SK-N-SH treated with all-trans-retinoic acid at 6 μM for 48 hours (cell line): ENCODE measurements at regions not wholly inside any gene's neighbourhood (a gene's known extent, or its start where the extent isn't known, plus 50 kb on each side); places are given as distances from the start of the nearest gene placed in this dataset.

Source experiments
- ATAC-seq: fragments of 200-7000 bp; cut with Tn5 transposase; 3 replicates; pipeline ENCODE4 v1.9.1; 2020; ENCODE audit warnings: mild to moderate bottlenecking, moderate library complexity
- ARNTL ChIP-seq: fragments of 450-650 bp; formaldehyde crosslinking; IDR thresholded peaks from 2 replicates; pipeline ENCODE4 v1.5.0; 2020; ENCODE audit warnings: low read depth, mild to moderate bottlenecking, moderate library complexity, borderline replicate concordance
- BACH2 ChIP-seq: fragments of 250-450 bp; sonication (Bioruptor Pico); IDR thresholded peaks from 2 replicates; pipeline ENCODE4 v1.9.0; 2021; ENCODE audit warnings: mild to moderate bottlenecking, borderline replicate concordance
- CSDC2 ChIP-seq: fragments of 250-450 bp; sonication (Bioruptor Pico); IDR thresholded peaks from 2 replicates; pipeline ENCODE4 v1.5.0; 2020; ENCODE audit warnings: mild to moderate bottlenecking, moderate library complexity
- GLIS3 ChIP-seq: fragments of 250-450 bp; sonication (Bioruptor Pico); IDR thresholded peaks from 2 replicates; pipeline ENCODE4 v1.5.0; 2020; ENCODE audit warnings: mild to moderate bottlenecking, moderate library complexity
- OSR1 ChIP-seq: fragments of 250-450 bp; sonication (Bioruptor Pico); IDR thresholded peaks from 2 replicates; pipeline ENCODE4 v1.8.0; 2022; ENCODE audit warnings: moderate library complexity, mild to moderate bottlenecking, inconsistent platforms
- PATZ1 ChIP-seq: fragments of 250-450 bp; sonication (Bioruptor Pico); IDR thresholded peaks from 2 replicates; pipeline ENCODE4 v1.8.0; 2020; ENCODE audit warnings: mild to moderate bottlenecking, moderate library complexity, borderline replicate concordance
- RARB ChIP-seq: fragments of 250-450 bp; sonication (Bioruptor Pico); IDR thresholded peaks from 2 replicates; pipeline ENCODE4 v1.8.0; 2021; ENCODE audit warnings: mild to moderate bottlenecking, moderate library complexity
- SNAI2 ChIP-seq: fragments of 250-450 bp; sonication (Bioruptor Pico); IDR thresholded peaks from 2 replicates; pipeline ENCODE4 v1.5.0; 2020; ENCODE audit warnings: mild to moderate bottlenecking, moderate library complexity
- TCF4 ChIP-seq: fragments of 250-450 bp; sonication (Bioruptor Pico); IDR thresholded peaks from 2 replicates; pipeline ENCODE4 v1.8.0; 2021; ENCODE audit warnings: mild to moderate bottlenecking, moderate library complexity, borderline replicate concordance
- TOX ChIP-seq: fragments of 250-450 bp; sonication (Bioruptor Pico); IDR thresholded peaks from 2 replicates; pipeline ENCODE4 v1.8.0; 2021; ENCODE audit warnings: mild to moderate bottlenecking, moderate library complexity, borderline replicate concordance
- ZC3H10 ChIP-seq: fragments of 250-450 bp; sonication (Bioruptor Pico); IDR thresholded peaks from 2 replicates; pipeline ENCODE4 v1.5.1; 2021; ENCODE audit warnings: mild to moderate bottlenecking, moderate library complexity
- ZFP3 ChIP-seq: fragments of 250-450 bp; sonication (Bioruptor Pico); IDR thresholded peaks from 2 replicates; pipeline ENCODE4 v1.5.0; 2020; ENCODE audit warnings: mild to moderate bottlenecking, moderate library complexity
- ZFP30 ChIP-seq: fragments of 450-650 bp; formaldehyde crosslinking; IDR thresholded peaks from 2 replicates; pipeline ENCODE4 v1.5.0; 2022; ENCODE audit warnings: mild to moderate bottlenecking, moderate library complexity
- ZNF70 ChIP-seq: fragments of 450-650 bp; formaldehyde crosslinking; IDR thresholded peaks from 2 replicates; pipeline ENCODE4 v1.5.0; 2020; ENCODE audit warnings: mild to moderate bottlenecking, moderate library complexity
- ZNF8 ChIP-seq: fragments of 450-650 bp; formaldehyde crosslinking; IDR thresholded peaks from 2 replicates; pipeline ENCODE4 v1.5.0; 2020; ENCODE audit warnings: mild to moderate bottlenecking, moderate library complexity
- TF ChIP-seq, protein P1 (sequence below): fragments of 250-450 bp; sonication (Bioruptor Pico); IDR thresholded peaks from 2 replicates; pipeline ENCODE4 v1.5.1; 2021; ENCODE audit warnings: mild to moderate bottlenecking, moderate library complexity
- TF ChIP-seq, protein P2 (sequence below): fragments of 250-450 bp; sonication (Bioruptor Pico); IDR thresholded peaks from 2 replicates; pipeline ENCODE4 v1.5.0; 2020; ENCODE audit warnings: mild to moderate bottlenecking, moderate library complexity
- TF ChIP-seq, protein P3 (sequence below): fragments of 250-450 bp; sonication (Bioruptor Pico); IDR thresholded peaks from 2 replicates; pipeline ENCODE4 v1.8.0; 2021; ENCODE audit warnings: low read depth, mild to moderate bottlenecking, moderate library complexity, borderline replicate concordance

DNA sequence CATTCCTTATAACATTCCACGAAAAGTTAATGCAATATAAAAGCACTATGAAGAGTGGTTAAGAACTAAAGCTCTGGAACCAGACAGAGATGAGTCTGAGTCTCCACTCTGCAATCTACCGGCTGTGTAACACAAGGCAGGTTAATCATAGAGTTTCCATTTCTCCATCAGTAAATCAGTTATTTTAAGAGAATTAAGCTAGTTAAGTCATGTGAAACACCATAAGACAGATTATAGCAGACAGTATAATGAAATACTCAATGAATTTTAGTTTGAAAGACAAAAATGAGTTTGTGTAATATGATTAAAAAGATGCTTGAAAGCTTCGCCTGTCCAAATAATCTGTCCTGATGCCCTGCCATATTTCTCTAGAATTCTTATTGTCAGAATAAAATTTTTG, 282.6 kb upstream of the ACTRT1 start:
- ATAC-seq, result no peak
- TF ChIP-seq ARNTL (no peak), ZNF8 (no peak), ZFP3 (CRISPR knock-in tag) (no peak), SNAI2 (CRISPR knock-in tag) (no peak), ZFP30 (no peak), CSDC2 (CRISPR knock-in tag) (no peak), PATZ1 (no peak), TCF4 (CRISPR knock-in tag) (no peak)
- TF ChIP-seq, protein P1, sequence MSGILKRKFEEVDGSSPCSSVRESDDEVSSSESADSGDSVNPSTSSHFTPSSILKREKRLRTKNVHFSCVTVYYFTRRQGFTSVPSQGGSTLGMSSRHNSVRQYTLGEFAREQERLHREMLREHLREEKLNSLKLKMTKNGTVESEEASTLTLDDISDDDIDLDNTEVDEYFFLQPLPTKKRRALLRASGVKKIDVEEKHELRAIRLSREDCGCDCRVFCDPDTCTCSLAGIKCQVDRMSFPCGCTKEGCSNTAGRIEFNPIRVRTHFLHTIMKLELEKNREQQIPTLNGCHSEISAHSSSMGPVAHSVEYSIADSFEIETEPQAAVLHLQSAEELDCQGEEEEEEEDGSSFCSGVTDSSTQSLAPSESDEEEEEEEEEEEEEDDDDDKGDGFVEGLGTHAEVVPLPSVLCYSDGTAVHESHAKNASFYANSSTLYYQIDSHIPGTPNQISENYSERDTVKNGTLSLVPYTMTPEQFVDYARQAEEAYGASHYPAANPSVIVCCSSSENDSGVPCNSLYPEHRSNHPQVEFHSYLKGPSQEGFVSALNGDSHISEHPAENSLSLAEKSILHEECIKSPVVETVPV, result no peak

GRCh38 chrX:128310912-128311311, 258.7 kb upstream of the ACTRT1 start:
- no peak for TF ChIP-seq ZNF70 (CRISPR knock-in tag)
- no peak for TF ChIP-seq ZNF8
- no peak for TF ChIP-seq BACH2 (CRISPR knock-in tag)
- TF ChIP-seq, protein P2, sequence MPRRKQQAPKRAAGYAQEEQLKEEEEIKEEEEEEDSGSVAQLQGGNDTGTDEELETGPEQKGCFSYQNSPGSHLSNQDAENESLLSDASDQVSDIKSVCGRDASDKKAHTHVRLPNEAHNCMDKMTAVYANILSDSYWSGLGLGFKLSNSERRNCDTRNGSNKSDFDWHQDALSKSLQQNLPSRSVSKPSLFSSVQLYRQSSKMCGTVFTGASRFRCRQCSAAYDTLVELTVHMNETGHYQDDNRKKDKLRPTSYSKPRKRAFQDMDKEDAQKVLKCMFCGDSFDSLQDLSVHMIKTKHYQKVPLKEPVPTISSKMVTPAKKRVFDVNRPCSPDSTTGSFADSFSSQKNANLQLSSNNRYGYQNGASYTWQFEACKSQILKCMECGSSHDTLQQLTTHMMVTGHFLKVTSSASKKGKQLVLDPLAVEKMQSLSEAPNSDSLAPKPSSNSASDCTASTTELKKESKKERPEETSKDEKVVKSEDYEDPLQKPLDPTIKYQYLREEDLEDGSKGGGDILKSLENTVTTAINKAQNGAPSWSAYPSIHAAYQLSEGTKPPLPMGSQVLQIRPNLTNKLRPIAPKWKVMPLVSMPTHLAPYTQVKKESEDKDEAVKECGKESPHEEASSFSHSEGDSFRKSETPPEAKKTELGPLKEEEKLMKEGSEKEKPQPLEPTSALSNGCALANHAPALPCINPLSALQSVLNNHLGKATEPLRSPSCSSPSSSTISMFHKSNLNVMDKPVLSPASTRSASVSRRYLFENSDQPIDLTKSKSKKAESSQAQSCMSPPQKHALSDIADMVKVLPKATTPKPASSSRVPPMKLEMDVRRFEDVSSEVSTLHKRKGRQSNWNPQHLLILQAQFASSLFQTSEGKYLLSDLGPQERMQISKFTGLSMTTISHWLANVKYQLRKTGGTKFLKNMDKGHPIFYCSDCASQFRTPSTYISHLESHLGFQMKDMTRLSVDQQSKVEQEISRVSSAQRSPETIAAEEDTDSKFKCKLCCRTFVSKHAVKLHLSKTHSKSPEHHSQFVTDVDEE (CRISPR knock-in tag), result no peak
- no peak for TF ChIP-seq GLIS3 (CRISPR knock-in tag)
- no peak for TF ChIP-seq TOX (CRISPR knock-in tag)
- no peak for ATAC-seq

DNA sequence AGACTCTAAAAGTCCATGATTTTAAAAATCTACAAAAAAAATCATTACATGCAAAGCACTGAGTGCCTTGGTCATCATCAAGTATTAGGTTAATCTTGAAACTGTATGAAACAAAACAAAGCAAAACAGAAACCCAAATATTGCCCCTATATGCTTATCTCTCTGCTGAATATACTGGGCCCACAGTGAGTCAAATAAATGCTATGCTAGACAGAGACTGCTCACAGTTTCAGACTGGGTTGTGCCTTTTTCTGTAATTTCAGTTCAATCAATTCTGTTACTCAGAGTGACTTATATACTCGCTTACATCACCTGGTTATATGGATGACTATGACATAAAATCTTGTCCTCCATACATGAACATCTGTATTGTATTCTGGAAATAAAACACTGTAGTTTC, 257.1 kb upstream of the ACTRT1 start:
- TF ChIP-seq RARB (no peak), ZFP30 (no peak), TCF4 (CRISPR knock-in tag) (no peak), ARNTL (no peak), CSDC2 (CRISPR knock-in tag) (no peak), ZFP3 (CRISPR knock-in tag) (no peak), OSR1 (CRISPR knock-in tag) (no peak), ZC3H10 (CRISPR knock-in tag) (no peak)
- TF ChIP-seq, protein P3, sequence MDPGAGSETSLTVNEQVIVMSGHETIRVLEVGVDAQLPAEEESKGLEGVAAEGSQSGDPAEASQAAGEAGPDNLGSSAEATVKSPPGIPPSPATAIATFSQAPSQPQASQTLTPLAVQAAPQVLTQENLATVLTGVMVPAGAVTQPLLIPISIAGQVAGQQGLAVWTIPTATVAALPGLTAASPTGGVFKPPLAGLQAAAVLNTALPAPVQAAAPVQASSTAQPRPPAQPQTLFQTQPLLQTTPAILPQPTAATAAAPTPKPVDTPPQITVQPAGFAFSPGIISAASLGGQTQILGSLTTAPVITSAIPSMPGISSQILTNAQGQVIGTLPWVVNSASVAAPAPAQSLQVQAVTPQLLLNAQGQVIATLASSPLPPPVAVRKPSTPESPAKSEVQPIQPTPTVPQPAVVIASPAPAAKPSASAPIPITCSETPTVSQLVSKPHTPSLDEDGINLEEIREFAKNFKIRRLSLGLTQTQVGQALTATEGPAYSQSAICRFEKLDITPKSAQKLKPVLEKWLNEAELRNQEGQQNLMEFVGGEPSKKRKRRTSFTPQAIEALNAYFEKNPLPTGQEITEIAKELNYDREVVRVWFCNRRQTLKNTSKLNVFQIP (CRISPR knock-in tag), result no peak
- TF ChIP-seq, protein P2 (CRISPR knock-in tag), result no peak
- TF ChIP-seq, protein P1, result no peak
- no peak for ATAC-seq
